Posterior vena cava (tissue), 2 donors: ENCODE measurements at regions not wholly inside any gene's neighbourhood (a gene's known extent, or its start where the extent isn't known, plus 50 kb on each side); places are given as distances from the start of the nearest gene placed in this dataset.

ENCODE experiments used
- DNase-seq: peaks from one replicate; pipeline ENCODE4 v3.0.0-alpha.2; 2020; ENCODE audit warnings: low spot score
- intact Hi-C, 2 donors: fragments of 100-400 bp; cut with DNase I; formaldehyde crosslinking; loops; one replicate each; pipeline versions ENCODE4 v1.14.1 to v1.14.2; 2022 to 2023
- donor health status: DM: yes; HTN: yes; CAD: no.
- donor health status: DM: yes; HTN: yes; CAD: no.

DNA sequence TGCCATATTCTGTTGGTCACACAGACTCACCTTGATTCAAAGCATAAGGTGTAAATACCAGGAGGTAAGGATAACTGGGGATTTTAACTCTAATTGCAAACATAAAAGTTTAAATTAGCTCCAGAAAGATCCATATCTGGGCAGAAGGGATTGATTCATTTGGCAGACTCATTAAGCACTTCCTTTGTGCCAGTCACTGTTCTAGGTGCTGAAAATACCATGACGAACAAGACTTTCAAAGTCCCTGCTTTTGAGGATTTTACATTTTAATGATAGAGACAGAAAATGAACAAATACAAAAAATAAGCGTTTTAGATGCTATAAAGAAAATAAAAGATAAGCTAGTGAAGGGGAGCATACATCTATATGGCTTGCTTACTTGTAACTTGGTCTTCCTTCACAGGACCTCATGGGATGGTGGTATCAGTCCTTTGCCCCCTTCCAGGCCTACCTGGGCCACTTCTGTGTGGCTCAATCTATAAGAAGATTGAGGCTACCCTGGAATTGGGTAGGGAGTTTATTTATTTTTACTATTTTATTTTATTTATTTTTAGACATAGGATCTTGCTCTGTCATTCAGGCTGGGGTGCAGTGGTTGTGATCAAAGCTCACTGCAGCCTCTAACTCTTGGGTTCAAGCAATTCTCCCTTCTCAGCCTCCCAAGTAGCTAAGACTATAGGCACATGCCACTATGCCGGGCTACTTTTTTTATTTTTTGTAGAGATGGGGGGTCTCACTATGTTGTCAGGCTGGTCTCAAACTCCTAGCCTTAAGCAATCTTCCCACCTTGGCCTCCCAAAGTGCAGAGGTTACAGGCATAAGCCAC is 212.8 kb downstream of the MYCN start:
- DNase-seq = no peak
- intact Hi-C loops = no loop called here

GRCh38 chr2:16152071-16152927 is 211.9 kb downstream of the MYCN start:
- no peak for DNase-seq
- intact Hi-C loops = no loop called here

DNA sequence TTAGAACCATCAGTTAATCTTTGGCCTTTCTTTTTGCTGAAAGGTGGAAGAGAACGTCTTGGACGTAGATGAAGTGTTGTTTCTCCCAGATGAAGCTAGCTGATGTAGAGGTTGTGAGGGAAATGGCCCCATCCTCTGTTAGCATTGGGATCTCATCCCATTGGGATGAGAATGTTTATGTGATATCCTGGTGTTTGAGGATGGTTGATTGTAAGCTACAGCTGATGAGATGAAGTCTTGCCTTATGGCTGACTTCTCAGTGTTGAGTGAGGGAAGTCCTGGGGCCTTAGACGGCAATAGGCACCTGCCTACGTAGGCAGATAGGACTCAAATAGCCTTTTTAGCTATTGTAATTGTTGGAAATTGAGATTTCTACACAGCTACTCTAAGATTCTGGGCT is 211.3 kb downstream of the MYCN start:
- DNase-seq = no peak
- intact Hi-C loops = no loop called here

GRCh38 chr2:16151281-16151570 is 210.9 kb downstream of the MYCN start:
- DNase-seq = no peak
- intact Hi-C loops = no loop called here

- no peak for DNase-seq
- intact Hi-C loops = no loop called here
Measured at GRCh38 chr2:16150456-16151280, 210.3 kb downstream of the MYCN start.

GRCh38 chr2:16149349-16150243 is 209.2 kb downstream of the MYCN start:
- DNase-seq = no peak
- intact Hi-C loops = no loop called here

GRCh38 chr2:16148632-16149348 is 208.4 kb downstream of the MYCN start:
- intact Hi-C loops = no loop called here

DNA sequence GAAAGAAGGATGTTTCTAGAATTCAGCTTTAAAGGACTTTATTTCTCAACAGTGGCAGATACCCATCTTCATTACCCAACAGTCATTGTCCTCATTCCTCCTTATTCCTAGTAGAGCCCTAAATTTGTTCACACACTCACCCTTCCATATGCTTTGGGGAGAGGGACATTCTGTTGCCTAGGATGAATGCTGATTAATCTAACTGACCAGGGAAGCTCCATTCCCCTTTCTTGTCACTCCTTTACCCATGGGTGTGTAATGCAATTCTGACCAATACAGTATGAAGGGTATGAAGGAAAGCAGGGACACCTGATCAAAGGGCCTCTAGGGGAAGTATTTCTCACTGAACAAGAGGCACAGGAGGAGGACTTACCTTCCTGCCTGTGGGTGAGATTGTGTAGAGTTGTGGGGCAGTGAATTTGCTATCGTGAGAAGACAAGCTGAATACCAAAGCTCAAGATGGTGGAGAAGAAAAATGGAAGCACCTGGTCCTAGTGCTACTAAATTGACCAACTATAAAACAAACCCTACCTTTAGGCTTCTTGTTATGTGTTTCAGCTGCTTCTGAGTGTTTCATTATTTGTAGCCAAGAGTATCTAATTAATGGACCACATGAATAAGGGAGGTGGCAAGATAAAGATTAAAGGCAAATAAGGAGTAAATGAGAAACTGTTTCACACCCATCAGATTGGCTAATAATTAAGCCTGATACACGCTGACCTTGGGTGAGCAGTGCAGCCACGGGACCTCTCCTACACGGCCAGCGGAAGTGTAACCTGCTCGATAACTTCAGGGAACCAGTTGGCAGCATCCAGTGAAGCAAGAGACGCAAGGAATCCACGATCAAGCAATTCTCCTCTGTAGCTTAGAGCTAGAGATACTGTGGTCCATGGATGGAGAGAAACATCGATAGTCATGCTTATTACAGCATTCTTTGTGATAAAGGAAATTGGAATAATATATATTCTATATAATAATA is 202.3 kb downstream of the MYCN start:
- intact Hi-C loops = no loop called here
- DNase-seq = no peak

More at GRCh38 chr2:16148632-16149348, 208.4 kb downstream of the MYCN start:
- DNase-seq = no peak

- no peak for DNase-seq
- intact Hi-C loops = no loop called here
Measured at GRCh38 chr2:16141641-16141921, 201.2 kb downstream of the MYCN start.

DNA sequence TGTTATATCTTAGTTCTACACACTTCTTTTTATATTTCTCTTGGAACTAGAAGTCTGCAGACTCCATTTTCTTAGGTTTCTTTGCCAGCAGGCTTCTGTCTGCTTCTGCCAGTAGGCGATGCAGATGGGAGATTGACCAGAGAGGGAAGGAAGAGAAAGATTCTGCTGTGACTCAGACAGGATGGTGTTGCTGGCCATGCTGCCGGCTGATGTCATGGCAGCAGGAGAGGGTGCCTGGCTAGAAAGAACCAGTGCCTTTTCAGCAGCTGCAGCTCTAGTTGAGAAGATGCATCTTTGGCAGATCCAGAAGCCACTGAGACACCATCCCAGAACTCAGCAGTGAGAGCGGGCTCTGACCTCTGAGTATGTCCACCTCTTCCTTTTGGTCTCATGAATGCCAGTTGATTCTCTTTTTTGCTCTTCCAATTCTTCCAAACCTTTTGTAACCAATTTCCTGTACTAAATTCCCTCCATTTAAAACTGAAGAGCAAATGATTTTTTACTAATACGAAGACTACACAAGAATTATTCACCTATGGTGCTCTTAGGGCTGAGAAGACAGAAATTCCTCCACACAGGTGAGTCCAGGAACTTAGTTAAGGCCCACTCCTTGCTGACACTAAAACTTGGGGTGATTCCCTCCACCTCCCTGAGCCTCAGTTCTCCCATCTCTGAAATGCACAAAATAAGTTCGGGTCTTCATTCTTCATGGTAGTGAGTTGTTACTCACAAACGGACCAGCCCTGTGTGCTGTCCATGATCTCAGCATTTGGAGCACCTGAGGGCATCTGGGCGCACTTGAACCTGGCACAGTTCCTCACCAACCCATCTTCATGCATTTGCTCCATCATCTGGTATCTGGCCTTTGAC is 200.7 kb downstream of the MYCN start:
- intact Hi-C loops = no loop called here

DNA sequence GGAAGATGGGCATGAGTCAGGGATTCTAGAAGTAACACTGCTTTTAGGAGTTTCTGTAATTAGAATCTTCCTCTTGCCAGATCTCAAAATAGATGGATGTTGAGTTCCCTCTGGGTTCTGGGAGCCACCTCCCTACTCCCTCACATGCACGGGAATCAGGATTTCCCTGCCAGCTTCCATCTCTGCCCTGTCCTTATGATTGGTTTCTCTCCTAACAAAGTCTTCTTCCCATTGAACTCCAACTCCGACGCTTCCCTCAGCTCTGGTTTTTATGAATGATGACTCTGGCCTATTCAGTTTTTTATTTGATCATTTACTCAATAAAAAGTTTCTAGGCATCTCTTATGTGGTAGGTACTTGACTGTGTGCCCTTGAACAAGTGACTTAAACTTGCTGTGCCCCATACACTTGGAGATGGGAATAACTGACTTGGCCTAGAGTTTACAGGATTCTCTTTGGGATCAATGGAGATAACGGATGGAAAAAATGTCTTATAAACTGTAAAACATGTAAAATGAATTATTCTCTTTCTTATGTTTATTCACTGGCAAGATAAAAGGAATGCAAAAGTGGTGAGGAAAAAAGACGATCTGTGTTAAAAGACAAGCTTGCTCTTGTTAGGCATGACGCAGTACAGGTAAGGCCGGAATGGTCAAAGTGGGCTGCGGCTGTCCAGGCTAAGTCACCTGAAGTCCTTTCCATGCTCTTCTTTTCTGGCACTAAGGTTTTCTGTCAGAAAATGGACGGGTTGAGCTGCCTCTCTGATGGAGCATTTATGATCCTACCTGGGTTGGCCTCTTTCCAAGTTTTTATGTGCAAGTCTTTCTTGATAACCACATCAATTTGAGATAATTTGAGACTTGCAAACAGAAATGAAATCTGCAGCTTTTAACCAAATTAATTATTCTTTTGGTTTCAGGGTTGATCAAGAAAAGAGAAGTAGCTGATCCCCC is 199.6 kb downstream of the MYCN start:
- no peak for DNase-seq
- intact Hi-C loops = no loop called here

More for the DNA sequence above, 200.7 kb downstream of the MYCN start:
- no peak for DNase-seq

- intact Hi-C loops = no loop called here
Measured at GRCh38 chr2:16138811-16139662, 198.7 kb downstream of the MYCN start.

DNA sequence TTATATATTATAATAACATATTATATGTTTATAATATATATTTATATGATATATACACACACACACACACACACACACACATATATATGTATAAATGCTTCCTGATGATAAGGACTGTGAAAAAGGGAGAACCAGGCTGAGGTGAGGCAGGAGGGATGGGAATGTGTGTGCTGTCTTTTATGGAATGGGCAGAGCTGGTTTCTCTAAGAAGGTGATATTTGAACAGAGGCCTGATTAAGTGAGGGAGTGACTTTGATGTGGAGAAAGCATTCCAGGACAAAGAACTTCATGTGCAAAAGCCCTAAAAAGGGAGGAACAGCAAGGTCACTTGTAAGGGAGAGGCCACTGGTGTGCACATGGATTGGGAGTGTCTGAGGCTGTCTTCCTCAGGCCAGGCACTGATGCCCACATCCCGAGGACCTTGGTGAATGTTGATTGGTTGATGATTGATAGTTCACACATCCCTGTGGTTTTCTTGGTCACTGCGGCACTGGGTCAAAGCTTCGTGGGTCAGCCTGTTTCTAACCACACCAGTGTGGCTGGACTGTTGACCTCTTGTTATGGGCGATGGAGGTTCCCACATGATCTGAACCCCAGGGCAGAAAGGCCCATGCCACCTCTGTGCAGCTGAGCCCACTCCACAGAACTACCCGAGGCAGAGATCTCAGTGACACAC is 196.9 kb downstream of the MYCN start:
- intact Hi-C loops = no loop called here
- DNase-seq = no peak

More at GRCh38 chr2:16138811-16139662, 198.7 kb downstream of the MYCN start:
- DNase-seq = no peak

DNA sequence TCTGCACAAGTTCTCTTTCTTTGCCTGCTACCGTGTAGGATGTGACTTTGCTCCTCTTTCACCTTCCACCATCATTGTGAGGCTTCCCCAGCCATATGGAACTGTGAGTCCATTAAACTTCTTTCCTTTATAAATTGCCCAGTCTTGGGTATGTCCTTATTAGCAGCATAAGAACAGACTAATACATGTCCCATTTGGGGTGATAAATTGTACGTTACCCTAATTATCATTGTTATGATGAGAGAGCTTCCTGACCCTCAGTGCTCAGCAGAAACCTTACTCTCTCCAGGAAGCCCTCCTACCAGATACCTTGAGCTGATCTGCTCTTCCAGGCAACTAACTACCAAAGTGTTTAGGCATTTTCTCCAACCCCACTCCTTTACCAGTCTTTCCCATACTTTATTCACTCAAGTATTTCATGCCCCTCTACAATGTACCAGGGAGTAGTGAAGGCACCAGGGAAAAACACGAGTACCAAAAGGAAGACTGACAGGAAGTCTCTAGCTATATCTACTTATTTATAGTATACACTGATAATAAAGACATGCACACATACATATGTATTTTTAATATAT is 196.2 kb downstream of the MYCN start:
- no peak for DNase-seq
- intact Hi-C loops = no loop called here
